HL-60 (cell line): ENCODE measurements at regions not wholly inside any gene's neighbourhood (a gene's known extent, or its start where the extent isn't known, plus 50 kb on each side); places are given as distances from the start of the nearest gene placed in this dataset.

Experiments
- DNase-seq, 2 experiments: peaks; one replicate each; pipeline ENCODE4 v3.0.0-alpha.2; 2010 to 2020; ENCODE audit warnings: low read depth in 1 of 2, low spot score in 1 of 2
- H3K27ac ChIP-seq: fragments of 250-450 bp; sonication (Bioruptor Pico); replicated peaks from 2 replicates; pipeline ENCODE4 v1.5.1; 2020; ENCODE audit warnings: mild to moderate bottlenecking, moderate library complexity
- H3K27me3 ChIP-seq: fragments of 250-450 bp; sonication (Bioruptor Pico); 2 replicates; pipeline ENCODE4 v1.5.1; 2021; ENCODE audit warnings: mild to moderate bottlenecking, moderate library complexity; ENCODE audit not compliant: insufficient read depth, poor library complexity, severe bottlenecking
- H3K4me3 ChIP-seq: replicated peaks from 2 replicates; pipeline ENCODE4 v1.5.1; 2011; ENCODE audit warnings: mild to moderate bottlenecking, control low read depth, low read length; ENCODE audit not compliant: insufficient read depth
- GABPA ChIP-seq: IDR thresholded peaks from 2 replicates; pipeline ENCODE4 v1.6.1; 2012; ENCODE audit warnings: low read depth
- POLR2AphosphoS5 ChIP-seq: IDR thresholded peaks from 2 replicates; pipeline ENCODE4 v1.6.1; 2012; ENCODE audit warnings: low read depth
- SPI1 ChIP-seq: IDR thresholded peaks from 2 replicates; pipeline ENCODE4 v1.6.1; 2012; ENCODE audit warnings: low read depth, mild to moderate bottlenecking, borderline replicate concordance
- TF ChIP-seq, protein P1 (sequence below): IDR thresholded peaks from one replicate; pipeline ENCODE4 v1.5.1; 2011; ENCODE audit warnings: low read length, control low read depth, inconsistent platforms; ENCODE audit not compliant: insufficient read depth
- TF ChIP-seq, protein P2 (sequence below): IDR thresholded peaks from 2 replicates; pipeline ENCODE4 v1.6.1; 2012; ENCODE audit warnings: low read depth; ENCODE audit not compliant: insufficient replicate concordance

DNA sequence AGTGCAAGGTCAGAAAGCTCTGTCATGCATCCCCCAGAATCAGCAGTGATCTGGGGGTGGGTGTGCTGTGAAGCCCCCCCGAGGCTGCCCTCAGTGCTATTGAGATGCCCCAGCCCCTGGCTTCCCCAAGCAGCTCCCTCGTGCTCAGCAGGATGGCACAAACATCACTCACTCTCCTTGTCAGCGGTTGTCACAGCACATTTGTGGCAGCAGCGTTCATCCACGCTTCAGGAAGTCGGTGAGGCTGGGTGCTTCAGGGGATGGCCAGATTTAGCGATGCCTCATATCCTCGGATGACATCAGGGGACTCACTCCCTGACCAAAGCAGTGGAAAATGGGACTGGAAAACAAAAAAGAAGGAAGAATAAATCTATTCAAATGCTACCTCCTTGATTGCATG, 54.4 kb upstream of the SLC6A11 start:
- TF ChIP-seq, protein P1, sequence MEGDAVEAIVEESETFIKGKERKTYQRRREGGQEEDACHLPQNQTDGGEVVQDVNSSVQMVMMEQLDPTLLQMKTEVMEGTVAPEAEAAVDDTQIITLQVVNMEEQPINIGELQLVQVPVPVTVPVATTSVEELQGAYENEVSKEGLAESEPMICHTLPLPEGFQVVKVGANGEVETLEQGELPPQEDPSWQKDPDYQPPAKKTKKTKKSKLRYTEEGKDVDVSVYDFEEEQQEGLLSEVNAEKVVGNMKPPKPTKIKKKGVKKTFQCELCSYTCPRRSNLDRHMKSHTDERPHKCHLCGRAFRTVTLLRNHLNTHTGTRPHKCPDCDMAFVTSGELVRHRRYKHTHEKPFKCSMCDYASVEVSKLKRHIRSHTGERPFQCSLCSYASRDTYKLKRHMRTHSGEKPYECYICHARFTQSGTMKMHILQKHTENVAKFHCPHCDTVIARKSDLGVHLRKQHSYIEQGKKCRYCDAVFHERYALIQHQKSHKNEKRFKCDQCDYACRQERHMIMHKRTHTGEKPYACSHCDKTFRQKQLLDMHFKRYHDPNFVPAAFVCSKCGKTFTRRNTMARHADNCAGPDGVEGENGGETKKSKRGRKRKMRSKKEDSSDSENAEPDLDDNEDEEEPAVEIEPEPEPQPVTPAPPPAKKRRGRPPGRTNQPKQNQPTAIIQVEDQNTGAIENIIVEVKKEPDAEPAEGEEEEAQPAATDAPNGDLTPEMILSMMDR = no peak
- TF ChIP-seq SPI1 = no peak
- TF ChIP-seq, protein P2, sequence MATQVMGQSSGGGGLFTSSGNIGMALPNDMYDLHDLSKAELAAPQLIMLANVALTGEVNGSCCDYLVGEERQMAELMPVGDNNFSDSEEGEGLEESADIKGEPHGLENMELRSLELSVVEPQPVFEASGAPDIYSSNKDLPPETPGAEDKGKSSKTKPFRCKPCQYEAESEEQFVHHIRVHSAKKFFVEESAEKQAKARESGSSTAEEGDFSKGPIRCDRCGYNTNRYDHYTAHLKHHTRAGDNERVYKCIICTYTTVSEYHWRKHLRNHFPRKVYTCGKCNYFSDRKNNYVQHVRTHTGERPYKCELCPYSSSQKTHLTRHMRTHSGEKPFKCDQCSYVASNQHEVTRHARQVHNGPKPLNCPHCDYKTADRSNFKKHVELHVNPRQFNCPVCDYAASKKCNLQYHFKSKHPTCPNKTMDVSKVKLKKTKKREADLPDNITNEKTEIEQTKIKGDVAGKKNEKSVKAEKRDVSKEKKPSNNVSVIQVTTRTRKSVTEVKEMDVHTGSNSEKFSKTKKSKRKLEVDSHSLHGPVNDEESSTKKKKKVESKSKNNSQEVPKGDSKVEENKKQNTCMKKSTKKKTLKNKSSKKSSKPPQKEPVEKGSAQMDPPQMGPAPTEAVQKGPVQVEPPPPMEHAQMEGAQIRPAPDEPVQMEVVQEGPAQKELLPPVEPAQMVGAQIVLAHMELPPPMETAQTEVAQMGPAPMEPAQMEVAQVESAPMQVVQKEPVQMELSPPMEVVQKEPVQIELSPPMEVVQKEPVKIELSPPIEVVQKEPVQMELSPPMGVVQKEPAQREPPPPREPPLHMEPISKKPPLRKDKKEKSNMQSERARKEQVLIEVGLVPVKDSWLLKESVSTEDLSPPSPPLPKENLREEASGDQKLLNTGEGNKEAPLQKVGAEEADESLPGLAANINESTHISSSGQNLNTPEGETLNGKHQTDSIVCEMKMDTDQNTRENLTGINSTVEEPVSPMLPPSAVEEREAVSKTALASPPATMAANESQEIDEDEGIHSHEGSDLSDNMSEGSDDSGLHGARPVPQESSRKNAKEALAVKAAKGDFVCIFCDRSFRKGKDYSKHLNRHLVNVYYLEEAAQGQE = no peak
- TF ChIP-seq POLR2AphosphoS5 = no peak
- no peak for TF ChIP-seq GABPA
- no peak overlapping the region for H3K27ac ChIP-seq
- no peak overlapping the region for H3K4me3 ChIP-seq
- no peaks in the 10 kb centered on the region for H3K27me3 ChIP-seq
- no peak for DNase-seq

DNA sequence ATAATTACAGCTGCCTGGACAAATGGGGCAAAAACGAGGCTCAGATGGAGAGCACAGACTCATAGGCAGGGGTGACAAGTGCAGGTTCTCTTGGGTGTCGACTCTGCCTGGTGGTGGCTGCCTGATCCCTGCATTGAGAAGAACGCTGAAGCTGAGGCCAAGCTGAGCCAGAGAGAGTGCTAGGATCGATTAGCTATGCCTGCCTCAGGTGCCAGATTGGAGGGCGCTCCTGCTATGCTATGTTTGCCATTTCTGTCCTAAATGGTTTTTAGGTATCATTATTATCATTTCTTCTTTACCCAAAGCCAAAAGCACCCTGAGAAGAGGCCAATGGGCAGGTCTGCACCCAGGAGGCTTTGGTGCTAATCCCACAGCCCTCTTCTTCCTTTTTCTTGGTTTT, 53.9 kb upstream of the SLC6A11 start:
- Histone ChIP-seq H3K27me3 (no peaks in the 10 kb centered on the region), H3K4me3 (no peak overlapping the region), H3K27ac (no peak overlapping the region)
- TF ChIP-seq POLR2AphosphoS5 (no peak), GABPA (no peak), SPI1 (no peak)
- TF ChIP-seq, protein P1 = no peak
- TF ChIP-seq, protein P2 = no peak
- no peak for DNase-seq

DNA sequence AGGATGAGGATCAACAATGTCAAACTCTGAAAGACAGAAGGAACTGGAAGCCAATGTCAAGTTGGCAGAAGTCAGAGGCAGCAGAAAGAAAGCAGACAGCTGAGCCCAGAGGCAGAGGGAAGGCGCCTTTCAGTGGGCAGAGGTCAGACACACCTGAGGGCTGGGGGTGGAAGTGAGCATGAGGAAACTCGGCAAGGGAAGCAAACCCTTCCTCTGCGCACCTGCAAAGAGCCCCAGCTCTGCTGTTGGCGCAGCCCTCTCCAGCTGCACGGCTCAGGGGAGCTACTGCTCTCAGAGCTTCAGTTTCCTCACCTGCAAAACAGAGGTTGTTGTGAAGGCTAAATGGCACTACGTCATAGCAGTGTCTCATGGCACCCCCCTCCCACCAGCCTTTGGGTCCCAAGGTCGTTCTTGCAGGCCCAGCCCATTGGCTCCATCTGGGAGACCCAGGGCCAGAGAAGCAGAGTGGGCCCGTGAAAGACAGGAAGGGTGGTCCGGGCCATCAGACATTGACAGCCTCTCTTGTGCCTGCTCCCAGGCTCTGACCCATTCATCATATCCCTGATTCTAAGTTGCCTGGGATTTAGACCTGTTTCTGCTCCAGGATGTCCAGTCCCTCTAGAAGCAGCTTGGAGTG, 53.3 kb upstream of the SLC6A11 start:
- TF ChIP-seq, protein P1 = no peak
- no peak for TF ChIP-seq SPI1
- Histone ChIP-seq H3K4me3 (no peak overlapping the region), H3K27me3 (no peaks in the 10 kb centered on the region), H3K27ac (no peak overlapping the region)
- no peak for DNase-seq

DNA sequence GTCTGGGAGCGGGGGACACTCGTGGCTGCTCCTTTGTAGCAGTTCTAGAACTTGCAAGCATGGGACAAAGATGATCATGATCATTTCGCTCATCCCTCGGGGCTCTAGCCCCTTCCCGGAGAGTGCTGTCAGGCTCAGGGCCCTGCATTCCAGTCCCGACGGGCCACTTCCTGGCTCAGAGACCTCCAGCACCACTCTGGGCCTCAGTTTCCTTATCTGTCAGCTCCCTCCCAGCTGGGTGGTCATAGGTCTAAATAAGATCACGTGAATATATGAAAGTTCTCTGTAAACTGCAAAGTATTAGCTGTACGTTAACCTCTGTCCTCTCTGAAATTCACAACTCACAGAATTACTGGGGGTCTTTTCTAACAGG, 52.8 kb upstream of the SLC6A11 start:
- no peak for DNase-seq
- no peak overlapping the region for H3K27ac ChIP-seq
- no peaks in the 10 kb centered on the region for H3K27me3 ChIP-seq
- H3K4me3 ChIP-seq = no peak overlapping the region
- TF ChIP-seq, protein P1 = no peak
- TF ChIP-seq GABPA = no peak
- TF ChIP-seq POLR2AphosphoS5 = no peak
- TF ChIP-seq SPI1 = no peak
- TF ChIP-seq, protein P2 = no peak
